ENCODE measurements at regions not wholly inside any gene's neighbourhood (a gene's known extent, or its start where the extent isn't known, plus 50 kb on each side); places are given as distances from the start of the nearest gene placed in this dataset.

- TF ChIP-seq, protein P1, sequence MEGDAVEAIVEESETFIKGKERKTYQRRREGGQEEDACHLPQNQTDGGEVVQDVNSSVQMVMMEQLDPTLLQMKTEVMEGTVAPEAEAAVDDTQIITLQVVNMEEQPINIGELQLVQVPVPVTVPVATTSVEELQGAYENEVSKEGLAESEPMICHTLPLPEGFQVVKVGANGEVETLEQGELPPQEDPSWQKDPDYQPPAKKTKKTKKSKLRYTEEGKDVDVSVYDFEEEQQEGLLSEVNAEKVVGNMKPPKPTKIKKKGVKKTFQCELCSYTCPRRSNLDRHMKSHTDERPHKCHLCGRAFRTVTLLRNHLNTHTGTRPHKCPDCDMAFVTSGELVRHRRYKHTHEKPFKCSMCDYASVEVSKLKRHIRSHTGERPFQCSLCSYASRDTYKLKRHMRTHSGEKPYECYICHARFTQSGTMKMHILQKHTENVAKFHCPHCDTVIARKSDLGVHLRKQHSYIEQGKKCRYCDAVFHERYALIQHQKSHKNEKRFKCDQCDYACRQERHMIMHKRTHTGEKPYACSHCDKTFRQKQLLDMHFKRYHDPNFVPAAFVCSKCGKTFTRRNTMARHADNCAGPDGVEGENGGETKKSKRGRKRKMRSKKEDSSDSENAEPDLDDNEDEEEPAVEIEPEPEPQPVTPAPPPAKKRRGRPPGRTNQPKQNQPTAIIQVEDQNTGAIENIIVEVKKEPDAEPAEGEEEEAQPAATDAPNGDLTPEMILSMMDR (IDR thresholded peaks at IDR 0.05): no peak
- TF ChIP-seq EP300 (IDR thresholded peaks at IDR 0.05): no peak
- TF ChIP-seq POLR2AphosphoS5 (IDR thresholded peaks at IDR 0.05): no peak
- TF ChIP-seq POLR2A (IDR thresholded peaks at IDR 0.05): no peak
Measured at GRCh38 chr4:83819582-83819981, 283.7 kb downstream of the GPAT3 start.
